ENCODE measurements at regions not wholly inside any gene's neighbourhood (a gene's known extent, or its start where the extent isn't known, plus 50 kb on each side); places are given as distances from the start of the nearest gene placed in this dataset.

DNA sequence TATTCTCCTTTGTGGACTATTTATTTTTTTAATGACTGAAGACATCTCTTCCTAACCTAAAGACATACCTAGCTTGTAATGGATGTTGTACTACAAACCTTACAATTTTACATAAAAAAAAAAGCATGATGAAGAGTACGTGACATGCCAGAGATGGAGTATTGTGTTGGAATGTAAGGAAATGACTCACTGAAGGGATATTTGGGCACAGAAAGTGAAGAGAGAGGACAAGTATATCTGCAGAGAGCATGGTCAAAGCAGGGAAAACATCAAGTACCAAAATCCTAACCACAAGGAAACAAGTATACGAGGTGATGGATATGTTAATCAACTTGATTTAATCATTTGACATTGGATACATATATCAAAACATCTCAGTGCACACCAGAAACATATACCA lies 1051.4 kb upstream of the PRKX start:
- TF ChIP-seq RAD21 (IDR thresholded peaks at IDR 0.05; ENCODE audit: insufficient read depth, low read depth, low read length), result no peak
- TF ChIP-seq MEF2B (IDR thresholded peaks at IDR 0.05; ENCODE audit: partially characterized antibody, poor library complexity, severe bottlenecking), result no peak

Measured in GM12878 (cell line).